KOPT-K1 (cell line): ENCODE measurements at regions not wholly inside any gene's neighbourhood (a gene's known extent, or its start where the extent isn't known, plus 50 kb on each side); places are given as distances from the start of the nearest gene placed in this dataset.

Experiments used
- H3K27ac ChIP-seq: fragments of 200-600 bp; sonication (generic); 2 replicates; pipeline ENCODE4 v1.5.1; 2016; ENCODE audit warnings: antibody characterized with exemption, mild to moderate bottlenecking, low read depth, low read length; ENCODE audit not compliant: poor library complexity, severe bottlenecking
- H3K36me3 ChIP-seq: fragments of 200-600 bp; sonication (generic); 2 replicates; pipeline ENCODE4 v1.5.1; 2017; ENCODE audit warnings: antibody characterized with exemption, mild to moderate bottlenecking, low read length, moderate library complexity; ENCODE audit not compliant: insufficient read depth
- H3K9me3 ChIP-seq: fragments of 200-600 bp; sonication (generic); 2 replicates; pipeline ENCODE4 v1.5.1; 2017; ENCODE audit warnings: antibody characterized with exemption, low read length, mild to moderate bottlenecking; ENCODE audit not compliant: insufficient read depth, poor library complexity, severe bottlenecking

DNA sequence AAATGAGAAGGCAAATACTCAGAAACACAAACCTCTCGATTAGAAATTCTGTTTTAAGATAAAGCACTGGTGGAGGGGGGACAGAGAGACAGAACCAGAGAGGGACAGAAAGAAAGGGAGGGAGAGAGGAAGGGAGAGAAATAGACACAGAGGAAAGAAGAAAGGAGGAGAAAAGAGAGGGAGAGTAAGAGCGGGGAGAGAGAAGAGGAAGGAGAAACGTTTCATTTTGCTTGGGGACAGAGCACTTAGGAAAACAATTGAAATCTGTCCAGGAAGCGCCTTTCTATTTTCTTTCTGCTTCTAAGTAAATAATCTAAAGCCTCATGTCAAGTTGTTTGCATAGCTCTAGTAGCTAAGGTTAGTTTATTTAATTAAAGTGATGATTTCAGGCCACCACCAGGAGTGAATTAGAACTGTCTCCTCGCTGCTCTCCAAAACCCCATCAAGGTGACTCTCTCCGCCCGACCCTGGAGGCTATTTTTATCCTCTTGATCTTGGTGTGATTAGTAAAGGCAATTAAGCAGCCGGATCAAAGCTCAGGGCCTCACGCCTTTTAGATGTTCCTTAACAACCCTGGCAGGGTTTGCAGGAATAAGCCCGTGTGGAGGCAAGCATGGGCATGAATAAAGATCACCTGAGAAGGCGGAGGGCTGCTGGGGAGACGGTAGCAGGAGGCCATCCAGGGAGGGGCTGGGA, 73.4 kb upstream of the INSIG1 start:
- Histone ChIP-seq H3K27ac (no peak overlapping the region), H3K9me3 (no peaks in the 10 kb centered on the region), H3K36me3 (no peaks in the 10 kb centered on the region)

DNA sequence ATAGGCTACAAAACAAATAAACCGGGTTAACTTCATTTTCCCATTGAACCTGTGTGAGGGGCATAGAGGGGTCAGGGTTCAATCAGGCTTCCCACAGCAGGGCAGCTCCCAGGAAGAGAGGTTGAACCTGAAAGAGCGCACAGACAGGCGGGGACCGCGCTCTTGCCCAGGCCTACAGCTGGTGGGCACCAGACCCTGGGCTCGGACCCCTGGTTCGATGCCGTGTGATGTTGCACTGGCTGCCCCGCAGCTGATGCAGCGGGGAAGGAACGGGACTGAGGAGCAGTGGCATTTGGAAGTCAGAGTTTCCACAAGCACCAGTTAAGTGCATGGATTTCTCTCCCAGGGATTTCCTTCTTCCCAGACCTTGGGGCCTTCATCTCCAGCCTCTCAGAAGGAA, 72.6 kb upstream of the INSIG1 start:
- H3K9me3 ChIP-seq: no peaks in the 10 kb centered on the region
- H3K27ac ChIP-seq: no peak overlapping the region
- no peaks in the 10 kb centered on the region for H3K36me3 ChIP-seq

DNA sequence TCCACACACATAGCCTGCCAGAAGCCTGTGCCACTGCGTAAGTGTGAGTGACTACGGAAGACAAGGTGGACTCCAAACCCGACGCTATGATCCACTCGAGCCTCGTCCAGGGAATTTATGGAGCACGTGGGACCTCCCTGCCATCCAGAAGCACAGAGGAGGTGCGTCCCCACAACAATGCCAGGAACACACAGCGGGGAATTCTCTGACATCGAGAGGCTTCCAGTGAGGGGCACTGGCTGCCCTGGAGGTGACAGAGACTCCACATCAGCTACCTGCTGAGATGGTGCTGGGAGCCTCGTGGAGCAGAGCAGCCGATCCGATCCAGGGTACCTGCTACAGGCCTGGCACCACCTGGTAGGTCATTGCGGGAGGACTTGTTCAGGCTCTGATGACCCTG, 72.2 kb upstream of the INSIG1 start:
- Histone ChIP-seq H3K9me3 (no peaks in the 10 kb centered on the region), H3K27ac (no peak overlapping the region)

DNA sequence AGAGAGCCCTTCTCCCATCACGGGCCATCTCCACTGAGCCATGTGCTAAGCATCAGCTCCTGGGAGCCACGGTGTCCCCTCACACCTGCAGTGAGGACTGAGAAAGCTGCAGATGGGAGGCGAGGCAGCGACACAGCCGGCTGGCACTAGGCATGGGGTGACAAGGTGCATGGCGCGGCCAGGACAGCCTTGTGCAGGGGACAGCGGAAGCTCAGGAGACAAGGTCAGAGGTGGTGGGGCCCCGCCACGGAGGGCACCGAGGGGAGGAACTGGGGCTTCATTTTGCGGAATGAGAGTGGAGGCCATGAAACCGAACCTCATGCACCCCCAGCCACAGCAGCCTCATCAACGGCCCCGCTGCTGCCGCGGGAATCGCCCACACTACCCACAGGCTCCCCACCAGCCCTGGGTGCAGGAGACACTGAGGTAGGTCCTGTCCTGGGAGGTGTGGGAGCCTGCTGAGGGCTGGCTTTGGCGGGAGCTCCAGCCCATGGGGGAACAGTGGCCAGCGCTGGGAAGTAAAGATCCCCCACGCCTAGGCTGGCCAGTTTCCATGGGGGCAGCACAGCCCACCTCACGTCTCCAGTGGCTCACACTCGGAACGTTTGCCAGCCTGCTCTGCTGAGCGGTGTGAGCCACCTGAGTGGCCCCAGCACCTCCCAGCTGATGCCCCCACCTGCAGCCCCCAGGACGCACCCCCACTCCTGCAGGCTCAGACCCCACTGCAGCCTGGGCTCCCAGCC, 71.2 kb upstream of the INSIG1 start:
- Histone ChIP-seq H3K36me3 (no peaks in the 10 kb centered on the region), H3K27ac (no peak overlapping the region), H3K9me3 (no peaks in the 10 kb centered on the region)

More for the DNA sequence above, 72.2 kb upstream of the INSIG1 start:
- no peaks in the 10 kb centered on the region for H3K36me3 ChIP-seq

DNA sequence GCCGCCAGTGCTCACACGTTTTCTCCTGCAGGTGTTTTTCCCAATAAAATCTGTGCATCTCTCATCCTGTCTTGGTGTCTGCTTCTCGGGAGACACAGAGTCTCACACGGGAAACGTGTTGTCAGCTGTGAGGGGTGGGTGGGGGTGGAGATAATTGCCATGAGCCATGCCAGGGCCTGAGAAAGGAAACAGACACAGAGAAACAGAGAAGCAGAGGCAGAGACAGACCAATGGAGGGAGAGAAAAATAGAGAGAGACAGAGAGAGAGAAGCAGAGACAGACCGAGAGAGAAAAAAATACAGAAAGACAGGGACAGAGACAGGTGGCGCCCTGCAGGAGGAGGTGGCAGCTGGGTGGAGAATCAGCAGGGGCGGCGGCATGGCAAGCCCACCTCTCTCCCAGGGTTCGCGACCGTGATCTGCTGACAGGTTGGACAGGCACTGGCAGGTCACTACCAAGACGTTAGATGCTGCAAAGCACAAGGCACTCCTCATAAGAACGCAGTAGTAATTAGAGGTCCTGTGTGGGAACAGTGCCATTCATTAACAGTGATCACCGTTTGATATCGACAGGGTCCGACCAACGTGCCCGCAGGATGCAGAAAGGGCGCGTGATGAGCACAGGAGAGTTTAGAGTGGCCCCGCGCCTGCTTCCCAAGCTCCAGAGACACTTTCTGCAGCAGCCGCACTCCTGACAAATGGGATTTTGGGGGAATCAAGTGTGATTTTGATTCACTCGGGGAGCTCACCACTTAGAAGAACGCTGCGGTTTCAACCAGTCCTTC, 70.5 kb upstream of the INSIG1 start:
- Histone ChIP-seq H3K27ac (no peak overlapping the region), H3K9me3 (no peaks in the 10 kb centered on the region), H3K36me3 (no peaks in the 10 kb centered on the region)

DNA sequence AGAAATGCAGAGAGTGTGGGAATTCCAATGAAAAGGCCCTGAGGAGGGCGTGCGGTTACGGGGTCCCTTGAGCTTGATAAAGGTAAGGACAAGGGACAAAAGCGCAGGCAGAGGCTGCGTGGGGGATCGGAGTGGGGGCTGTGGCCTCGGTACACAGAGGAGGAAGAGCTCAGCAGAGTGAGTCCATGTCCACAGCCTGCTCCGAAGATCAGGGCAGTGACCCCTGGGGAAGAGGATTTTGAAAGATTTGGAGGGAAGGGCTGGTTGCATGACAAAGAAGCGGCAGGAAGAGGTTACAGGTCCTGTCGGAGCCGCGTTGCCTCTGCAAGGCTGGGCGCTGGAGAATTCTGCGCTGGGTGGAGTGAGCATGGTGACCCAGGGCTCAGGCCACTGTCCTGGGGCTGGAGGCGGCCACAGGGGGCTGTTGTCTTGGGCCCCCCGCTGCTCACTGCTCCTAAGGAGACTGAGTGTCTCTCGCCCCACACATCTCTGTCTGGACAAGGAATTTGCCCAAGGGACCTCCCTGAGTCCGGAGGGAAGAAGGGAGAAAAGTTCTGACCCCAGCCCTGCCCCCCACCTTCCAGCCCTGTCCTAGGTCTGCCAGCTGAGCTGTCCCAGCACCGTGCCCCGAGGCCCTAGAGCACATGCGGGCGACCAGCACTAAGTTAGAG, 69.8 kb upstream of the INSIG1 start:
- Histone ChIP-seq H3K36me3 (no peaks in the 10 kb centered on the region), H3K27ac (no peak overlapping the region), H3K9me3 (no peaks in the 10 kb centered on the region)

DNA sequence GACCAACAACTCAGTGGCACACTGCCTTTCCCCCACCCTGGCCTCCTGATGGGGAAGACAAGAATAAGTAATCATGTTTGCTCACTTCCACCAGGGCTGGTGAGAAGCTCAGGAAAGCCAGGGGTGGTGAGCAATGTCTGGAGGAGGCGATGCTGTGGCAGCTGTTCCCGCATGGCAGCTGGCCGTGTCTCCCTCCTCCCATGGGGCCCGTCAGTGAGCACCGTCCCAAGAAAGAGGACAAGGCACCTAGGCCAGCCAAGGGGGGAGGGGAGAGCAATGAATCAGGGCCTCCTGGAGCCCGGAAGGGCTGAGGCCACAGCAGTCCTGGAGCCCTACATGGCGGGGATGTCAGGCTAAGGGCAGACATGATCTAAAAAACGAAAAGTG, 69.2 kb upstream of the INSIG1 start:
- Histone ChIP-seq H3K9me3 (no peaks in the 10 kb centered on the region), H3K27ac (no peak overlapping the region), H3K36me3 (no peaks in the 10 kb centered on the region)

DNA sequence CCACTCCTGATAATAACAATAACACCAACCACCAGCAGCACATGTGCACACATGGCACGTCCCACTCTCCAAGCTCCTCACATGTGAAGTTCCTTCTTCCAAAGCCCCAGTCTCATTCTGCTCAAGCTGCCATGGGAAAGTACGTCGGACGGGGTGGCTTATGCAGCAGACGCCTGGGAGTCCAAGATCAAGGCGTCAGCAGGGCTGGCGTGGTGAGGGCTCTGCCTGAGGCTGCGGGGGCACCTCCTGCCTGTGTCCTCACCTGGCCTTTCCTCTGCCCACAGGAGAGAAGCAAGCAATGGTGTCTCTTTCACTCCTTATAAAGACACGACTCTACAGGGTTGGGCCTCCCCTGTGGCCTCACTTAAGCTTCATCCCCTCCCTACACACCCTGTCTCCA, 68.8 kb upstream of the INSIG1 start:
- Histone ChIP-seq H3K27ac (no peak overlapping the region), H3K9me3 (no peaks in the 10 kb centered on the region), H3K36me3 (no peaks in the 10 kb centered on the region)

DNA sequence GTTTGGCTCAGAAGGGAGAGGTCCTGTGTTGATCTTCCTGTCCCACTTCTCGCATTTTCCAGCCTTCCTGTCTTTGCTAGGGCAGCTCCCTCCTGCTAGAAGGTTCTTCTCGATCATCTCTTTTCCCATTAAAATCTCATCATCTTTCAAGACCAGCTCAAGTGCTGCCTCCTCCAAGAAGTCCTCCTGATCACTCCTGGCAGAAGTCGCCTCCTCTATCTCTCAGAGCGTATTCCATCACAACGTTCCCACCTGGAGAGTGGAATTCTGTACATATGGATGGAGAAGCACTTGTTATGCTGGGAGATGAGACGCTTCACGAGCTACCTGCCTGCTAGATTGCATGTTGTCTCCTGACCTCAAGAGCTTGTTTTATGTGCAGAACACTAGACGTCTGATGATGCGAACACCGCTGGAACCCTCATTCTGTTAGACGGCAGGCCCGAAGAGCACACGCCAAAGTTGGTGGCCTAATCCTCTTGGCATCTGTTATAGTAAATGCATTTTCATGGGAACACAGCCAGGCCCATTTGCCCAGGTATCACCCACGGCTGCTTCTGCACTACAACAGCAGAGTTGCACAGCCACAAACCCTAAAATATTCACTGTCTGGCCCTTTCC, 68.0 kb upstream of the INSIG1 start:
- H3K36me3 ChIP-seq: no peaks in the 10 kb centered on the region
- H3K9me3 ChIP-seq: no peaks in the 10 kb centered on the region
- H3K27ac ChIP-seq: no peak overlapping the region

DNA sequence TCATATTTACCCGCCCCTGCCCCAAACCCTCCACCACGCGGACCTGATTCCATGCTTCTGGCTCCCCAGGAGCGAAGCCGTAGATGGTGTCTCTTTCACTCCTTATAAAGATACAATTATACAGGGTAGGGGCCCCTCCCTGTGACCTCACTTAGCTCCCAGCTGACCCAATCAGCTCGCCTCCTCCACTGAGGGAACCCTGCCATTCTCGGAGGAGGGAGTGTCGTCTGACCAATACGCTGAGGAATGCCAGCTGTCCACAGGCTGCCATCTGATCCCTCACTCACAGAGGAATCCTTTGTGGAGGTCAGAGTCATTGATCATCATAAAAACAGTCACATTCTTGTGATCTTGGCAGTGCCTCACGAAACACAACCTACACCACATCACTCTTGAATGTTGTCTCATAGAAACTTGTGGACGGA, 67.5 kb upstream of the INSIG1 start:
- Histone ChIP-seq H3K27ac (no peak overlapping the region), H3K9me3 (no peaks in the 10 kb centered on the region), H3K36me3 (no peaks in the 10 kb centered on the region)

DNA sequence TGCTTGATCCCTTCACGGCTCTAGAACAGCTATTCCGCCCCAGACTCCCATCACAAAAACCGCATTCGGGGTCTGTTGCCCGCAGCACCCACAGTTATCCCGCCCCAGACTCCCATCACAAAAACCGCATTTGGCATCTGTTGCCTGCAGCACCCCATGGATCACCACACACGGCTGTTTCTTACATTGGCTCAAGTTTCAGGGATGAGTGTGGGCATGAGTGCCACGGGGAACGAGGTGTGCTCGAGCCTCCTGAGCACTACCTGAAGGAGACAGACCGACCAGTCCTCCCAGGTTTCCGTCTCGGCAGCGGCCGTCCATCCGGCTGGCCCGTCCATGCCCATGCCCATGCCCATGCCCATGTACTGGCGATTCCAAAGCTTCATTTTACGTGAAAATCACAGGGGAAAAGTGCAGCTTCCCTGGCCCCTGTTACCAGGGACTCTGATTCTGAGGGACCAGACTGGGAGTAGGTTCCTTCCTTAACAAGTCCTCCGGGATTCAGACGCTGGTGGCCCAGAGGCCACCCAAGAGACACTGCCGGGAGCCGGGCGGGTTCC, 66.4 kb upstream of the INSIG1 start:
- Histone ChIP-seq H3K27ac (no peak overlapping the region), H3K36me3 (no peaks in the 10 kb centered on the region), H3K9me3 (no peaks in the 10 kb centered on the region)

DNA sequence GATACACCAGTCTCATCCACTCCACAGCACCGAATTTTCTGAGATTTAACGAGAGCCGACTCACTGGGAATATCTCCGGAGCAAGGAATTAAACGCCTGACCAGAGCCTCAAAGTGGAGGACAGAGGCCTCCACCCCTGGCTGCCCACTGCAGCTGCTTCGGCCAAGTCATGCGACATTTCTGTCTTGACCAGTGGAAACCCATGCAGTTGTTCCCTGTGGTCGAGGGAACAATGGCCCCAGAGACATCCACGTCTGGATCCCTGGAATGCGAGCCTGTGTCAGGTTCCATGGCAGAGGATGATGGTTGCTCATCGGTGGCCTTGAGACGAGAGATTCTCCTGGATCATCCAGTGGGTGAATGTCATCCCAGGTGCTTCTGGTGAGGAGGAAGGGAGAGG, 65.7 kb upstream of the INSIG1 start:
- H3K36me3 ChIP-seq: no peaks in the 10 kb centered on the region
- H3K9me3 ChIP-seq: no peaks in the 10 kb centered on the region
- no peak overlapping the region for H3K27ac ChIP-seq

DNA sequence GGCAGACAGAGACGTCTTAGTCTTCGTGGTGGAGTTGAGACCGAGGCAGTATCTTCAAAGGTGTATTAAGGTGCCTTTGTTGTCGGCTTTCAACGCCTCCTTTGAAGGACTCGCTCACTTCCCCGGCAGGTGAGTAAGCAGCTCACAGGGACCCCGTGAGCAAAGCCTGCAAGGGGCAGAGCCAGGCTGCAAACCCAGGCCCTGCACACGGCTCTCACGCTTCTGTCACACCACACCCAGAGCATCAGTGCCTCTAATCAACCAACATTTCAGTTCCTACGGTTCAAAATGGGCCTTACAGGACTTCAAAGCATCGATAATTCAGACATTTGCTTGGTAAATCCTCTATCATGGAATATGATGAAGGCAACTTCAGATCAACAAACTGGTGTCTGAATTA, 64.8 kb upstream of the INSIG1 start:
- Histone ChIP-seq H3K27ac (no peak overlapping the region), H3K9me3 (no peaks in the 10 kb centered on the region), H3K36me3 (no peaks in the 10 kb centered on the region)

DNA sequence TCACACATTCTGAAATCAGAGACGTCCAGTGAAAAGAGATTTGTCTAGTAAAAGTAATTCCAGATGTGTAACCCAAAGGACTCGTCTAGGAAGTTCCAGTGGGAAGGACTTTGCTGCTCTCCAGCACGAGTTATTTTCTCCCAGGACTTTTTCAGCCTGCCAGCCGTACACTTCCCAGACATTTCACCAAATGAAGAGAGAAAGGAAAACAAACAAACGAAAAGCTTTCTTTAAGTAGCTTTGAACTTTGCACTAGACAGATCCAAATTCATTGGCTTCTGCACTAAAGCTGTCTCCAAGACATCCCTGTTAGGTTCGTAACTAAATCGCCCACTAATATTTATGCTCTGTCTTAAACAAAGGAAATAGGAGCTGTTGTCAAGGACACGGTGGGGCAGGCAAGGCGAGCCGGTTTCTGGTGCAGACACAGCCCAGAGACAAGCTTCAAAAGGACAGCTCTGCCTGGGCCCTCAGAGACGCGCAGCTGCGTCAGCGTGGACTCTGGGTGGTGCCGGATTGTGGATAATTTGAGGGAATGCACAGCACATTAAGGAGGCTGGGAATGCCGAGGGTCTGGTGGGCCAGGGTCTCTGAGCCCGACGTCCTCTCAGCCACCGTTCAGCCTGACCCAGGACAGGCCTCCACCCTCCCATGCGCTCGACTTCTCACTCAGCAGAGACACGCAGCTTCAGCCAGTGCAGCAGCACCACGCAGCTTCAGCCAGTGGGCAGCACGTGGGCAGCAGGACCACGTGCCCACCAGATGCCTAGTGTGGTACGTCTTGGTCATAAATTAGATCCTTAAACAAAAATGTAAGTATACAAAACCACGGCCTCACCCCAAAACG, 64.1 kb upstream of the INSIG1 start:
- no peaks in the 10 kb centered on the region for H3K9me3 ChIP-seq
- H3K36me3 ChIP-seq: no peaks in the 10 kb centered on the region
- H3K27ac ChIP-seq: no peak overlapping the region
